ENCODE measurements at regions not wholly inside any gene's neighbourhood (a gene's known extent, or its start where the extent isn't known, plus 50 kb on each side); places are given as distances from the start of the nearest gene placed in this dataset.

GRCh38 chr16:82357237-82357636 is 187.2 kb upstream of the MPHOSPH6 start:
- TF ChIP-seq SIN3A (IDR thresholded peaks at IDR 0.05; ENCODE audit: borderline replicate concordance, insufficient read depth, low read depth, low read length) (no peak), POLR2AphosphoS5 (IDR thresholded peaks at IDR 0.05; ENCODE audit: low read depth, low read length) (no peak), CTCF (IDR thresholded peaks at IDR 0.05) (no peak), TCF7L2 (IDR thresholded peaks at IDR 0.05; ENCODE audit: low read depth, low read length) (no peak), REST (IDR thresholded peaks at IDR 0.05; ENCODE audit: insufficient read depth in 1 of 2, low read depth in 2 of 2, low read length in 1 of 2) (no peak)
- no peak for DNase-seq (ENCODE audit: low read depth, low spot score)
- CTCF ChIA-PET, result no interaction called here
- in situ Hi-C loops (cut with HindIII; ENCODE audit: low pct_unique_long_range_greater_than_20kb, low sequenced_read_pairs), result no loop called here
- Histone ChIP-seq H3K9me3 (ENCODE audit: control insufficient read depth, insufficient read depth, low read depth, low read length) (no peaks in the 10 kb centered on the region), H3K27ac (ENCODE audit: low read length) (no peak overlapping the region), H3K36me3 (ENCODE audit: control insufficient read depth, insufficient read depth, low read length) (no peaks in the 10 kb centered on the region), H3K27me3 (ENCODE audit: control insufficient read depth, insufficient read depth, low read length) (no peaks in the 10 kb centered on the region; the same call in 1 of the 2 replicates), H3K4me1 (ENCODE audit: control insufficient read depth, insufficient read depth, low read length) (no peaks in the 10 kb centered on the region), H3K4me3 (ENCODE audit: low read depth in 2 of 2, low read length in 2 of 2) (no peak overlapping the region)
- ATAC-seq, result no peak
- POLR2A ChIA-PET, result no interaction called here
- intact Hi-C loops (cut with micrococcal nuclease; ENCODE audit: unreplicated experiment), result no loop called here
- no TSS peak for BruUV-seq (replicated peaks)

- Histone ChIP-seq H3K27ac (ENCODE audit: low read length) (no peak overlapping the region), H3K4me1 (ENCODE audit: control insufficient read depth, insufficient read depth, low read length) (no peaks in the 10 kb centered on the region), H3K9me3 (ENCODE audit: control insufficient read depth, insufficient read depth, low read depth, low read length) (no peaks in the 10 kb centered on the region), H3K4me3 (ENCODE audit: low read depth in 2 of 2, low read length in 2 of 2) (no peak overlapping the region), H3K36me3 (ENCODE audit: control insufficient read depth, insufficient read depth, low read length) (no peaks in the 10 kb centered on the region), H3K27me3 (ENCODE audit: control insufficient read depth, insufficient read depth, low read length) (no peaks in the 10 kb centered on the region)
- no peak for TF ChIP-seq CTCF (IDR thresholded peaks at IDR 0.05)
- TF ChIP-seq REST (IDR thresholded peaks at IDR 0.05; ENCODE audit: insufficient read depth in 1 of 2, low read depth in 2 of 2, low read length in 1 of 2), result no peak
- TF ChIP-seq SIN3A (IDR thresholded peaks at IDR 0.05; ENCODE audit: borderline replicate concordance, insufficient read depth, low read depth, low read length), result no peak
- TF ChIP-seq POLR2AphosphoS5 (IDR thresholded peaks at IDR 0.05; ENCODE audit: low read depth, low read length), result no peak
- no peak for TF ChIP-seq TCF7L2 (IDR thresholded peaks at IDR 0.05; ENCODE audit: low read depth, low read length)
- ATAC-seq, result no peak
- POLR2A ChIA-PET, result interaction anchor here (0.6 kb wide), 1 partner anchor 183 kb away, joined by 4 read pairs; no protein-coding TSS in a partner anchor
- CTCF ChIA-PET, result no interaction called here
- intact Hi-C loops (cut with micrococcal nuclease; ENCODE audit: unreplicated experiment), result no loop called here
- DNase-seq (ENCODE audit: low read depth, low spot score), result no peak
- no TSS peak for BruUV-seq (replicated peaks)
- in situ Hi-C loops (cut with HindIII; ENCODE audit: low pct_unique_long_range_greater_than_20kb, low sequenced_read_pairs), result no loop called here
Measured at GRCh38 chr16:82350560-82350959, 180.5 kb upstream of the MPHOSPH6 start.
